Stimulated activated naive CD8-positive, alpha-beta T cell treated with anti-CD3 and anti-CD28 coated beads, Interleukin-15, Interleukin-2, amounts not matched to agents 100 U/mL and 50 U/mL, for 24 hours (primary cell): ENCODE measurements at regions not wholly inside any gene's neighbourhood (a gene's known extent, or its start where the extent isn't known, plus 50 kb on each side); places are given as distances from the start of the nearest gene placed in this dataset.

Experiments used
- ATAC-seq: fragments of 150-1000 bp; cut with Tn5 transposase; one replicate; pipeline ENCODE4 v1.10.0; 2021
- DNase-seq: peaks from one replicate; pipeline ENCODE4 v3.0.0; 2021

DNA sequence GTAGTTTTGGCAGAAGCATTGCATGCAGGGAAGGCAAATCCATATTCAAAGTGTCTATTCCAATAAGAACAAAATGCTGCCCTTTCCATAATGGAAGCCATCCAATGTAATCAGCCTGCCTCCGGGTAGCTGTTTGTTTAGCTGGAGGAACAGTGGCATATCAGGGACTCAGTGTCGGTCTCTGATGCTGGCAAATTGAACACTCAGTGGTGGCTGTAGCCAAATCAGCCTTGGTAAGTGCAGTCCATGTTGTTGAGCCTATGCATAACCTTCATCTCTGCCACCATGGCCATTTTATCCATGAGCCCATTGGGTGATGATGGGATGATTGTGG is 147.8 kb upstream of the MAX start:
- ATAC-seq = no peak

DNA sequence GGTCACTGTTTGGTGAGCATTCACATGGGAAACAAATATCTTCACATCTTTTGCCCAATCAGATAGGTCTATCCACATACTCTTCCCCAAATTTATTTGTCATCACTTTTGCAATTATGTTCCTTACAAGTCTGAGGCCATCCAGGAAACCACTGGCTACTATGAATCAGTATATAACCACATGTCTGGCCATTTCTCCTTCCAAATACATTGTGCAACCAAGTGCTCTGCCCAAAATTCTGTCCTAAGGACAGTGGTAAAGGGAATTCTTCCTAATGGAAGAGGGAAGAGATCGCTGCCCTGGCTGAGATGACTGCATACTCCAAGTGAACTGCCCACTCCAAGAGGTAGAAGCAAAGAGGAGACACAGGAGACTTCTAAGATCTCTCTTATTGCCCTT is 148.9 kb upstream of the MAX start:
- DNase-seq (no peak), ATAC-seq (no peak)

More for the DNA sequence above, 147.8 kb upstream of the MAX start:
- no peak for DNase-seq

DNA sequence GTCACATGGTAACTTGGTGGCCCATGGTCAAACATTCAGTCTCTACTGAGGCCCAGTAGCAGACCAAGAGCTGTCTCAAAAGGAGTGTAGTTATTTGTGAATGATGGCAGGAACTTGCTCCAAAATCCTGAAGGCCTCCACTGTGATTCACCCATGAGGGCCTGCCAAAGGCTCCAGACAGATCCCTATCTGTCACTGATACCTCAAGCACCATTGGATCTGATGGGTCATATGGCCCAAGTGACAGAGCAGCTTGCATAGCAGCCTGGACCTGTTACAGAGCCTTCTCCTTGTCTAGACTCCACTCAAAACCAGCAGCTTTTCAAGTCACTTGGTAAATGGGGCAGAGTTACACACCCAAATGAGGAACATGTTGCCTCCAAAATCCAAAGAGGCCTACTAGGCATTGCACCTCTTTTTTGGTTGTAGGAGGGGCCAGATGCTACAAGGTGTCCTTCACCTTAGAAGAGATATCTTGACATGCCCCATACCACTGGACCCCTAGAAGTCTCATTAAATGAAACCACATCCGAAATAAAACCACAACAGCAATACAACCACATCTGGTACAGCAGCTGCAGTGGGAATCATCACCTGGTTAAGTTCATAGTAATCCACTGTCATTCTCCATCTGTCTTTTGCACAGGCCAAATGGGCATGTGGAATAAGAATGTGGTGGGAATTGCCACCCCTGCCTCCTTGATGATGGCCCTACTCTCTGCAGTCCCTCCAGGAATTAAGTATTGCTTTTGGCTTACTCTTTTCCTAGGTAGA is 150.4 kb upstream of the MAX start:
- DNase-seq (no peak), ATAC-seq (no peak)

DNA sequence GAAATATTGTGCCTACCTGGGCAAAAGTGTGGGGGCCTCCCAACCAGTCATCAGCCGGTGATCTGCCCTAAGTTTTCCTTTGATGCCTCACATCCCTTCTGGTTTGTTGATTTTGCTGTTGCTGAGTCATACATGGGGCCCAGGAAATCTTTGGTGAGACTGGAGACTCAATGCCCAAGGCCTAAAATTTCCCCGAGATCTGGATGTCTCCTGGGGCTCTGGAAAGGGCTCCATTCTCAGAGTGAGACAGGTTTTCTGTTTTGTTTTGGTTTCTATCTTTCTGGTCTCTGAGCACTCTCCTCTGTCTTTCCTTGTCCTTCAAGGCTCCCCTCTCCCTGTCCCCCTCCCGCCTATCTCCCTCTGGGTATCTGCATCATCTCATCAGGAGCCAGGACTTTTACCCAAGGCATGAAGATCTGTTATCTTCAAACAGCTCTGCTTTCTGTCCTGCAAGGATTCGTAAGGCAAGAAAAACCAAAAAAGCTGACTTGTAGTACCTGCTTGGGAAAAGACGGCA is 152.8 kb upstream of the MAX start:
- ATAC-seq = no peak
- DNase-seq = no peak

DNA sequence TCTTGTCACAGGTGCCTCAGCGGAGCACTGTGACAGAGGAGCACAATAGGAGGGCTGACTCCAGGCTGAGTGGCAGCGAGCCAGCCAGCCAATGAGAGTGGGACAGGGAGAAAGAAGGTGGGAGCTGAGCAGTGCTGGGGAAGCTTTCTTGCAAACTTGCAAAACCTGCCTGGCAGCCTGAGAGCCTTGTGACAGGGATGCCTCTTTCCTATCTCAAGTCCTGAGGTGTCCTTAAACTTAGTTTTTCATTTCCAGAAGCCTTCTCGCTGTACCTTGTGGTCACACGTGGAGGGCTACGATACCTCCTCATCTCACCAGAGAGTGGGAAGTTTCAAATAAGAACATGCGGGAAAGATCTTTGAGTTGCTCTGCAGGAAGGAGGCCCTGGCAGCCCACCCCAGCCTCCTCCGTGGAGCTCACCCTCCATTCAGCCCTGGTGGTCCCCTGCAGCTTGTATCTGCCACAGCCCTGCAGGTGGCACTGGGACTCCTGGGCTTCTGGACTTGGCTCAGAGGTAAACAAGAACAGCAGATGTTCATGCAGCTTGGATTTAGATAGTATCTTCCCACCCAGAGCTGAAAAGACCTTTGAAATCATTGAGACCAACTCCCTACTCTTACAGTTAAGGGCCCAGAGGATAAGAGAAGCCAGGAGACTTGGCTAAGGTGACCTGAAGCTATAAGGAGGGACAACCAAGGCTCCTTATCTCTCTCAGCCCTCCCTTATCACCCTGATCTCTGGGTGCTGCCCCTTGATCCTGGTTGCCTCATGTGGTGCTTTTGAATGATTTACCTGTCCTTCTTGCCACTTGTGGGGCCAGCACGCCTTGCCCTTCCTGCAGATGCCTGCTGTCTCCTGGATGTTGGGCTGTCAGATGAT is 153.5 kb upstream of the MAX start:
- no peak for ATAC-seq
- DNase-seq = no peak

DNA sequence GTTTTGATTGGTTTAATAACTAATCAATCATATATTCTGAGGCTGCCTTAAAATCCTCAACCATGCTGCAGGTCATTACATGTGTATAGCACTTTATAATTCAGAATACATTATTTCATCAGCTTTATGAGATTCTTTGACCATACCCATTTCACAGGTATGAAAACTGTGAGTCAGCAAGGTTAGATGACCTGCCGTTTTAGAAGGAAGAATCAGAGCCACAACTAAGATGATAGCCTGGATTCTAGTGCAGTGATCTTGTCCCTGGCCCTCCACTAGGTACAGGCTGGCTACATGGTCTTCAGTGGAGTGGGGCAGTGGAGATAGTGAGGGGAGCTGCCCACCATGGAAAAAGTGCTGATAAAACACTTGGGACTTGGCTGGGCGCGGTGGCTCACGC is 154.4 kb upstream of the MAX start:
- ATAC-seq = no peak
- DNase-seq = no peak

DNA sequence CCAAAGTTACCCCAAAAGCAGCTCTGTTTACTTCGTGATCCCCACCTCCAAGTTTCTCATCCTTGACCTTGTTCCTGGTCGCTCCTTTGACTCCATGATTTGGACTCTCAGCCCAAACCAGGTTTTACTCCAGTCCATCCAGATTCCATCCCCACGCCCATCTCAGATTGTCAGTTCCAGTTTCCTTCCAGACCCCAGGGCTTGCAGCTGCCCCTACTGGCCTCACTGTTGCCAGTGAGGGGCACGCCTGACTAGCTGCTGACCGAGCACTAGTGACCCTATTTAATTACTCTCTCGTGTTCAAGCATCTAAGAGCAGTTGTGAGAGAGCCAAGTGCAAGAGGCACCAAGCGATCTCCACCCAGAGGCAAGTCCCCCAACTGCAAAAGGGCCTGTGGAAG is 155.1 kb upstream of the FUT8 start:
- ATAC-seq = no peak

DNA sequence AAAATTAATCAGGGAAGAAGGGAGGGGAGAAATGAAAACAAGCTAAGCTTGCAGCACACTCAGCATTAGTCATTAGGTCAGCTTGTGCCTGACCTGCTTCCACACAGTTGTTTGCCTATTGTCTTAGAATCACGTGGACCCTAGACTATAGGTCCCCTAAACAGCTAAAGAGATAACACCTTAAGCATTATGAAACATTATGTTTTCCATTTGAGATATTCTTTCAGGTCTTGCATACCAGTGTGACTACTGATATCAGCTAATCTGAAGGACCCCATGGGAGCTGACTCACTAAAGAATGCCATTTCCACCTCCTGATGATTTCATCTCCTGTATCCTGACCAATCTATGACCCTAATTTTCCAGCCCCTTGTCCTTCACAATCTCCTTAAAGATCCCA is 154.1 kb upstream of the FUT8 start:
- ATAC-seq = peak; percentile 70
- DNase-seq = no peak

More for the DNA sequence above, 155.1 kb upstream of the FUT8 start:
- no peak for DNase-seq

DNA sequence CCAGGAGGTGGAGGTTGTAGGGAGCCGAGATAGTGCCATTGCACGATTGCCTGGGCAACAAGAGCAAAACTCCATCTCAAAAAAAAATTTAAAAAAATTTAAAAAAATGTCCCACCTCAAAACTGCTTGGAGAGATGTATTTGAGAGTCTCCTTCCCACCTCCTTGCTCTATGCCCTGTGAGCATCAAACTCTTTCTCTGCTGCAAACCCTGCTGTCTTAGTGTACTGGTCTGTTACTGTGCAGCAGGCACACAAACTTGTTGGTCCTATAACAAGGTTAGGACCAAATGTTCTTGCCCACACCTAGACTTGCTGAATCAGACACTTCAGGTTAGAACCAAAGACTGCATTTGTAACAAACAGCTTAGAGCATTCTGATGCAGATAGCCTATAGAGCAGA is 153.5 kb upstream of the FUT8 start:
- no peak for DNase-seq
- ATAC-seq = no peak

DNA sequence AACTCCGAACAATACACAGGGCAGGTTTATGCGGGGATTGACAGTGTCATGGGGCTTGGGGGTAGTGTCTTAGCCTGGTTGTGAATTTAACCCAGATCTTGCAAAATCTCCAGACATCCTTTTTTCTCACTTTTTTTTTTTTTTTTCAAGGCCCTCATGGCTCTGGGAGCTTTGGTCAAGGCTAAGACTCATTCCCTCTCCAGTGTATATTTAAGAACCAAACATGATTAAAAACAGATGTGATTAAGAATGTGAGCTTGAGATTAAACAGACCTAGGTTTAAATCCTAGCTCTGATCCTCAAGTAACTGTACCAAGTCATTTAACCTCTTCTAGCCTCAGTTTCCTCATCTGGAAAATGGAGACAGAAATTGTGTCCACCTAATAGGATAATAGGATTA is 151.7 kb upstream of the FUT8 start:
- no peak for DNase-seq

DNA sequence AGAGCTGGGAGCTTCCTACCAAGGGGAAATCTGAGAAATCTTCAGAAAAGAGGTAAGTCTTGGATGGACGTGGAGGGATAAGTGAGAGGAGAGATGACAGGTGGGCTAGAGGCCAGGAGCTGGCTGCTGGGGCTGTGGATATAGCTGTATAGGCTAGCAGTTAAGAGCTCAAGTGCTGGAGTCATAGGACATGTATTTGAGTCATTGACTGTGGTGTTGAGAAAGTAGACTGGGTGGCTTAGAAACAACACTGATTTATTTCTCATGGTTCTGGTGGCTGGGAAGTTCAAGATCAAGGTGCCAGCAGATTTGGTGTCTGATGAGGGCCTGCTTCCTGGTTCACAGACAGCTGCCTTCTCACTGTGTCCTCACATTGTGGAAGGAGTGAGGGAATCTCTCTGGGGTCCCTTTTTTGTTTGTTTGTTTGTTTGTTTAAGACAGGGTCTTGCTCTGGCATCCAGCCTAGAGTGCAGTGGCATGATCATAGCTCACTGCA is 151.1 kb upstream of the FUT8 start:
- ATAC-seq = no peak
- DNase-seq = no peak

More for the DNA sequence above, 151.7 kb upstream of the FUT8 start:
- ATAC-seq = no peak

DNA sequence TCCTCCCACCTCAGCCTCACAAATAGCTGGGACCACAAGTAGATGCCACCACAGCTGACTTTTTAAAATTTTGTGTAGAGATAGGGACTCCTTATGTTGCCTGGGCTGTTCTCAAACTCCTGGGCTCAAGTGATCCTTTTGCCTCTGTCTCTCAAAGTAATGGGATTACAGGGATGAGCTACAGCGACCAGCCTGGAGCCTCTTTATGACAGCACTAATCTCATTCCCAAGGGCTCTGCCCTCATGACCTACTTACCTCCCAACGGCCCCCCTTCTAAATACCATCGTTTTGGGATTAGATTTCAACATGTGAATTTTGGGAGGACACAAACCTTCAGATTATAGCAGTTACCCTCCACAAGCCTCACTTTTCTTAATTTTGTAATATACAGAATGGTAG is 150.6 kb upstream of the FUT8 start:
- DNase-seq = no peak
- no peak for ATAC-seq

DNA sequence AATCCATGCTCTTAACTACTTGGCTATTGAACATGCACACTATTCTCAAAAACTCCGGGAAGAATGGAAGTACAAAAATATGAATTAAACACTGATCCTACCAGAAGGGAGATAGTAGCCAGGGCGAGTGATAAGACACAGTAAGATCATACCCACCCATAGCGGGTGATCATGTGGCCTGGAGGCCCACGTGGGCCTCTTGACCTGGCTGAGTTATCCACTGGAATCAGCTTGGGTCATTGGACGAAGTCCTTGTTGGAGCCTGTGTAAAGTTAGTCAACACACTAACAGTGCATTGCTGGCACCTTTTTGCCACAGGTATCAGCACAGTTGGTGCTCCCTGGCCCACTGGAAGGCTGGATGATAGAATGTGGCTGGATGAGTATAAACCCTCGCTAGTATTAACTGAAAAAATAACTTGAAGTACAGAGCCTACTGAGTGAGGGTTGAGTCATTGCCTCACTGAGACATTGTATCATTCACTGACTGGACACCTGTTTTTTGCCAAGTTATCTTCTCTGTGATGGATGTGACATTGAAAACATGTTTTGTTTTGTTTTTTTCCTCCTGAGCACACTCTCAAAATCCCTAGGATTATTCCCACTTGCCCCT is 149.2 kb upstream of the FUT8 start:
- DNase-seq (no peak), ATAC-seq (no peak)

DNA sequence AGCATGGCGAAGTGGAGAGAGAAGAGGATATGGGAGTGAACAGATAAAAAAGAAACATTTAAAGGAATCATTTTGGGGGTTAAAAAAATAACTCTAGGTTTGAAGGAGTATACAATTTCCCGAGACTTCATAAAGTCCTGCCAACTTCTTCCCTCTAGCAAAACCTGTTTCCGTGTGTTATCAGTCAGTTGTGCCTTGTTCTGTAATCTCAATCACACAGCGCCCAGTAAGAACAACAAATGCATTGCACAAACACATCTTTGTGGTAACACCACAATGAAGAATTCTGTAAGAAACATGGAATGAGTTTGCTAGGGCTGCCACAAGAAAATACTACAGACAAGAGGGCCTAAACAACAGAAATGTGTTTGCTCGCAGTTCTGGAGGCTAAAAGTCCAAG is 144.7 kb upstream of the FUT8 start:
- no peak for DNase-seq
- ATAC-seq = no peak

DNA sequence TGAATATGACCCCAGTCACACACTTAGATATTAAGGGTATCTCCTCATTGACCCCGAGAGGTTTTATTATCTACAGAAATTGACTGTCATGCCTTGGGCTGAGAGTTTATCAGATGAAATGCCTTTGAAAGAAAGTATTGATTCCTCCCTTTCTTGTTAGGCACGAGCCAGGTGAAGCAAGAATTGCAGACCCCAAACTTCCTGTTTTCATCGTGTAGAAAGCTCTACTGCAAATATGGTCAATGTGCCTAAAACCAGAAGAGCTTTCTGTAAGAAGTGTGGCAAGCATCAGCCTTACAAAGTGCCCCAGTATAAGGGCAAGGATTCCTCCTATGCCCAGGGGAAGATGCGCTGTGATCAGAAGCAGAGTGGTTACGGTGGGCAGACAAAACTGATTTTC is 143.9 kb upstream of the FUT8 start:
- ATAC-seq (no peak), DNase-seq (no peak)

DNA sequence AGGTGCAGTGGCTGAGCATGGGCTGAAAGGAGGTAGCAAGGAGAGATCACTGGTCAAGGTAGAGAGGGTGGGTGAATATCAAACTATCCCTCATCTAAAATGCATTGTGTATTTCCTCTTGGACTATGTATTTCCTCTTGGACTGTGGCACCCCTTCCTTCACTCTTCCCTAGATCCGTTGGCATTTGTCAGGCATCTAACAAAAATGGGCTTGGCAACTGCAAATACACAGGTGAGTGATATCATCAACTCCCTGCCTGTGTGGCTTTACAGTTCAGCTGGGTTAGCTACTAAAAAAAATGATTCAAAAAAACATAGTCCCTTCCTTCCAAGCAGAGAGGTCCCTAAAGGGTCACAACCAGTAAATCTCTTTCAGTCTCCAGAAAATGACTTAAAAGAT is 142.8 kb upstream of the FUT8 start:
- no peak for ATAC-seq

DNA sequence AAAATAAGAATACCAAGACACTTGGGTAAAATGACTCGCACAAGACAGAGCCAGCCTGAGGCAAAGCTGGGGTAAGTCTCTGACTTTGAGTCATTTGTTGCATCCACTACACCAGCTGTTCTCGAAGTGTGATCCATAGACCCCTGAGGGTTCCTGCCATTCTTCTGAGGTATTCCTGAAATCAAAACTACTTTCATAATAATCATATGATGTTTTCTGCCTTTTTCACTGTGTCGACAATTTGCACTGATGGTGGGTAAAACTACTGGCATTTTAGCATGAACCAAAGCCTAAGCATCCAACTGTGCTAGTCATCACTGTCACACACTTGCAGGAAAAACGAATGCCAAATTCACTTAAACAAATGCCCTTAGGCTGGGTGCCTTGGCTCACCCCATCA is 135.5 kb upstream of the FUT8 start:
- DNase-seq (no peak), ATAC-seq (no peak)

More for the DNA sequence above, 142.8 kb upstream of the FUT8 start:
- no peak for DNase-seq

DNA sequence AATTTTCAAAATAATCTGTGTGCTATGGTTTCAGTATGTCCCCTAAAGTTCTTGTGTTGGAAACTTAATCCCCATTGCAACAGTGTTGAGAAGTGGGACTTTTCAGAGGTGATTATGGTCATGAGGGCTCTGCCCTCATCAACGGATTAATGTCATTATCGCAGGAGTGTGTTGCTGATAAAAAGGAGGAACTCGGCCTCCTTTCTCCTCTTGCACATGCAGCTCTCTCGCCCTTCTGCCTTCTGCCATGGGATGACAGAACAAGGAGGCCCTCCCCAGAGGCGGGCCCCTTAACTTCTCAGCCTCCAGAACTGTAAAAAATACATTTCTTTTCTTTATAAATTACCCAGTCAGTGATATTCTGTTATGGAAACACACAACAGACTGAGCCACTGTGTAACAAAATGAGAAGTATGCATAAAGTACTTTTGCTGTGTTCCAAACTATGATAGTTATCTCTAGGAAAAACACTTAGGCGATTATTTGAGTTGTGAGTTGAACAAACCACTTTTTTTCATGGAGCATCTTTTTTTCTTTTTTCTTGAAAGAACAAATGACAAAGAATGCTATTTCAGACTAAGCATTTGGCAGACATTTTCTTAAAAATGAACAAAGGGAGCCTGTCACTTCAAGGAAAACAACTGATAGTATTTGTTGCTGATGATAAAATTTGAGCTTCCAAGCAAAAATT is 134.8 kb upstream of the FUT8 start:
- no peak for ATAC-seq
- no peak for DNase-seq

DNA sequence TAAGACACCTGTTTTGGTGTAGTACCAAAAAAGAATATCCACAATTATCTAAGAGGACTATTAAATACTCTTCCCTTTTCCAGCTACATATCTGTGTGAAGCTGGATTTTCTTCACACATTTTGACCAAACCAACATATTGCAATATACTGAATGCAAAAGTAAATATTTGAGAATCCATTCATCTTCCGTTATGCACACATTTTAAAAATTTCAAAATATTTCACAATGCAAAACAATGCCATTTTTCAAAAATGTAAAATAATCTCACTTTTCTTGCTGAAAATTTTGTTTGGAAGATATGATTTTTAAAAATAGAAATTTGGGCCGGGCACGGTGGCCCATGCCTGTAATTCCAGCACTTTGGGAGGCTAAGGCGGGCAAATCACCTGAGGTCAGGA is 133.9 kb upstream of the FUT8 start:
- DNase-seq (no peak), ATAC-seq (no peak)

DNA sequence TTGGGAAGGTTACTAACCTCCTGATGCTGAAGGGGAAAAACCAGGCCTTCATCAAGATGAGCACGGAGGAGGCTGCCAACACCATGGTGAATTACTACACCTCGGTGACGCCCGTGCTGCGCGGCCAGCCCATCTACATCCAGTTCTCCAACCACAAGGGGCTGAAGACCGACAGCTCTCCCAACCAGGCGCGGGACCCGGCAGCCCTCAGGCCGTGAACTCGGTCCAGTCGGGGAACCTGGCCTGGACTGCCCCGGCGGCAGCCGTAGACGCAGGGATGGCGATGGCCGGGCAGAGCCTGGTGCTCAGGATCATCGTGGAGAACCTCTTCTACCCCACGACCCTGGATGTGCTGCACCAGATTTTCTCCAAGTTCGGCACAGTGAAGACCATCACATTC is 133.0 kb upstream of the FUT8 start:
- ATAC-seq (no peak), DNase-seq (no peak)

DNA sequence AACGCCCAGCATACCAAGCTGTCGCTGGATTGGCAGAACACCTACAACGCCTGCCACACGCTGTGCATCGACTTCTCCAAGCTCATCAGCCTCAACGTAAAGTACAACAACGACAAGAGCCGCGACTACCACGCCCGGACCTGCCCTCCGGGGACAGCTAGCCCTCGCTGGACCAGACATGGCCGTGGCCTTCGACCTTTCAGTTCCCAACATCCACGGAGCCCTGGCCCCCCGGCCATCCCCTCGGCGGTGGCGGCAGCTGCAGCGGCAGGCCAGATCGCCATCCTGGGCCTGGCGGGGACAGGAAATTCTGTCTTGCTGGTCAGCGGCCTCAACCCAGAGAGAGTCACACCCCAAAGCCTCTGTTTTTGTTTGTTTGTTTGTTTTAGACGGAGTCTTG is 132.6 kb upstream of the FUT8 start:
- ATAC-seq (no peak), DNase-seq (no peak)

DNA sequence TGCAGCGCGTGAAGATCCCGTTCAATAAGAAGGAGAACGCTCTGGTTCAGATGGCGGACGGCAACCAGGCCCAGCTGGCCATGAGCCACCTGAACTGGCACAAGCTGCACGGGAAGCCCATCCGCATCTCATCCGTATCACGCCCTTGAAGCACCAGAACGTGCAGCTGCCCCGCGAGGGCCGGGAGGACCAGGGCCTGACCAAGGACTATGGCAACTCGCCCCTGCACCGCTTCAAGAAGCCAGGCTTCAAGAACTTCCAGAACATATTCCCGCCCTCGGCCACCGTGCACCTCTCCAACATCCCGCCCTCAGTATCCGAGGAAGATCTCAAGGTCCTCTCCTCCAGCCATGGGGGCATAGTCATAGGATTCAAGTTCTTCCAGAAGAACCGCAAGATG is 131.9 kb upstream of the FUT8 start:
- ATAC-seq = no peak
- DNase-seq = no peak
